GM12878 (cell line): ENCODE measurements at regions not wholly inside any gene's neighbourhood (a gene's known extent, or its start where the extent isn't known, plus 50 kb on each side); places are given as distances from the start of the nearest gene placed in this dataset.

Experiments used
- ATAC-seq: fragments of 200-7000 bp; cut with Tn5 transposase; 3 replicates; pipeline ENCODE4 v1.9.1; 2020; ENCODE audit warnings: mild to moderate bottlenecking, moderate library complexity
- BruUV-seq: library from RNA; stranded (reverse); fragments of 400-500 nt; replicated peaks from 2 replicates; lab custom pipeline; 2021; lab: Mats Ljungman, UMichigan
- CTCF ChIA-PET: fragments of 300-600 bp; sonication (Branson Sonifier 250); formaldehyde crosslinking; extraction: SDS; loops from one replicate; lab custom pipeline; 2021; ENCODE audit warnings: inconsistent platforms; lab: Yijun Ruan, JAX
- POLR2A ChIA-PET: fragments of 350-600 bp; formaldehyde crosslinking; extraction: SDS; loops from one replicate; lab custom pipeline; 2021; ENCODE audit warnings: inconsistent platforms; lab: Charles Lee
- RAD21 ChIA-PET: fragments of 300-600 bp; sonication (Branson Sonifier 250); formaldehyde crosslinking; loops from one replicate; lab custom pipeline; 2023; ENCODE audit warnings: antibody characterized with exemption; ENCODE audit not compliant: unreplicated experiment; lab: Charles Lee
- SMC1A ChIA-PET: fragments of 300-600 bp; sonication (Branson Sonifier 250); formaldehyde crosslinking; loops from one replicate; lab custom pipeline; 2023; ENCODE audit not compliant: unreplicated experiment, uncharacterized antibody; lab: Charles Lee
- DNase-seq: peaks from one replicate; pipeline ENCODE4 v3.0.0-alpha.2; 2011; ENCODE audit warnings: low read depth, low spot score
- FAIRE-seq: peaks from 3 replicates; lab custom pipeline; 2011; peaks lifted over from hg19 to GRCh38; lab: Jason Lieb, UNC
- H2AFZ ChIP-seq: 2 replicates; pipeline ENCODE4 v1.6.0; 2011; ENCODE audit warnings: low read depth, low read length, control low read depth; ENCODE audit not compliant: control insufficient read depth
- H3K27ac ChIP-seq: 2 replicates; pipeline ENCODE4 v1.5.1; 2011; ENCODE audit warnings: control low read depth; ENCODE audit not compliant: control insufficient read depth, insufficient read depth
- H3K27me3 ChIP-seq, 2 experiments: replicated peaks in 1 of 2; 2 replicates each; pipeline versions ENCODE4 v1.6.0 to v1.6.1; 2011; ENCODE audit warnings: low read length in 1 of 2; ENCODE audit not compliant: control insufficient read depth in 2 of 2, insufficient read depth in 2 of 2
- H3K36me3 ChIP-seq, 2 experiments: 2 replicates each; pipeline ENCODE4 v1.5.1; 2011; ENCODE audit warnings: low read length in 1 of 2; ENCODE audit not compliant: control insufficient read depth in 2 of 2, insufficient read depth in 2 of 2
- H3K4me1 ChIP-seq: 2 replicates; pipeline ENCODE4 v1.6.1; 2011; ENCODE audit warnings: mild to moderate bottlenecking, low read length, moderate library complexity, mixed read lengths; ENCODE audit not compliant: control insufficient read depth, insufficient read depth
- H3K4me2 ChIP-seq: 2 replicates; pipeline ENCODE4 v1.6.0; 2011; ENCODE audit warnings: control low read depth; ENCODE audit not compliant: control insufficient read depth, insufficient read depth
- H3K4me3 ChIP-seq: fragments of 200-600 bp; sonication (generic); 2 replicates; pipeline ENCODE4 v1.5.1; 2016
- H3K79me2 ChIP-seq: 2 replicates; pipeline ENCODE4 v1.6.0; 2011; ENCODE audit warnings: low read length; ENCODE audit not compliant: control insufficient read depth, insufficient read depth
- H3K9ac ChIP-seq: 2 replicates; pipeline ENCODE4 v1.8.0; 2011; ENCODE audit warnings: low read length, control low read depth, mixed read lengths; ENCODE audit not compliant: control insufficient read depth, insufficient read depth
- H3K9me3 ChIP-seq: replicated peaks from 3 replicates; pipeline ENCODE4 v1.5.1; 2011; ENCODE audit warnings: mild to moderate bottlenecking, low read length; ENCODE audit not compliant: control insufficient read depth, insufficient read depth
- H4K20me1 ChIP-seq: 2 replicates; pipeline ENCODE4 v1.6.0; 2011; ENCODE audit not compliant: control insufficient read depth, insufficient read depth
- BACH1 ChIP-seq: fragments of 450-650 bp; IDR thresholded peaks from 2 replicates; pipeline ENCODE4 v1.6.1; 2017; ENCODE audit warnings: mild to moderate bottlenecking, borderline replicate concordance
- CBX3 ChIP-seq: fragments of 200-600 bp; sonication (generic); IDR thresholded peaks from 2 replicates; pipeline ENCODE4 v1.6.1; 2016; ENCODE audit warnings: low read depth, borderline replicate concordance
- EGR1 ChIP-seq, 2 experiments: IDR thresholded peaks; 1 replicate in 1 of 2; 2 replicates in 1 of 2; pipeline ENCODE4 v1.6.1; 2011 to 2012; ENCODE audit warnings: low read depth in 2 of 2, low read length in 2 of 2, borderline replicate concordance in 1 of 2, mild to moderate bottlenecking in 1 of 2, moderate library complexity in 1 of 2
- FOXK2 ChIP-seq: fragments of 450-650 bp; IDR thresholded peaks from 2 replicates; pipeline ENCODE4 v1.6.1; 2017; ENCODE audit warnings: mild to moderate bottlenecking, moderate library complexity
- HDAC2 ChIP-seq: fragments of 200-600 bp; sonication (generic); IDR thresholded peaks from 2 replicates; pipeline ENCODE4 v1.6.1; 2017
- KAT2A ChIP-seq: conservative IDR thresholded peaks from 2 replicates; pipeline ENCODE4 v1.6.1; 2011; ENCODE audit warnings: low read depth, low read length; ENCODE audit not compliant: control insufficient read depth
- MYC ChIP-seq: IDR thresholded peaks from 2 replicates; pipeline ENCODE4 v1.6.1; 2011; ENCODE audit warnings: mild to moderate bottlenecking, low read length, moderate library complexity, inconsistent platforms; ENCODE audit not compliant: insufficient read depth, insufficient replicate concordance, insufficient read length, severe bottlenecking
- NFIC ChIP-seq: IDR thresholded peaks from 2 replicates; pipeline ENCODE4 v1.6.1; 2012; ENCODE audit warnings: low read depth, mild to moderate bottlenecking, inconsistent platforms, low read length, moderate library complexity
- PAX5 ChIP-seq: IDR thresholded peaks from 2 replicates; pipeline ENCODE4 v1.6.1; 2011; ENCODE audit warnings: low read depth, low read length, borderline replicate concordance
- TBL1XR1 ChIP-seq: IDR thresholded peaks from 2 replicates; pipeline ENCODE4 v1.6.1; 2012; ENCODE audit warnings: low read depth, low read length, improper control_type of control experiment
- ZNF274 ChIP-seq: IDR thresholded peaks from one replicate; pipeline ENCODE4 v1.8.0; 2011; ENCODE audit not compliant: insufficient read length, insufficient read depth
- WGBS: methylation state at CpG from one replicate; pipeline ENCODE4 v1.1.6; 2016; ENCODE audit warnings: low lambda C conversion rate; ENCODE audit not compliant: insufficient replicate concordance, insufficient coverage; ENCODE audit errors: missing lambda C conversion rate; 5-methylcytosine and 5-hydroxymethylcytosine counted together
- in situ Hi-C: fragments of 300-500 bp; cut with MboI; formaldehyde crosslinking; loops from 9 replicates; pipeline ENCODE4 v1.14.3; 2018; ENCODE audit warnings: mixed read lengths
- intact Hi-C: fragments of 100-400 bp; cut with micrococcal nuclease; formaldehyde crosslinking; loops from one replicate; pipeline ENCODE4 v1.14.2; 2022; ENCODE audit not compliant: unreplicated experiment
- TF ChIP-seq, protein P1 (sequence below): IDR thresholded peaks from 2 replicates; pipeline ENCODE4 v1.6.1; 2011; ENCODE audit warnings: borderline replicate concordance, low read depth, mild to moderate bottlenecking, moderate library complexity, low read length; ENCODE audit not compliant: insufficient read depth, poor library complexity, severe bottlenecking
- TF ChIP-seq, protein P2 (sequence below): fragments of 450-650 bp; formaldehyde crosslinking; IDR thresholded peaks from 2 replicates; pipeline ENCODE4 v1.4.0; 2020; ENCODE audit warnings: mild to moderate bottlenecking, moderate library complexity
- TF ChIP-seq, protein P3 (sequence below): fragments of 450-650 bp; conservative IDR thresholded peaks from 2 replicates; pipeline ENCODE4 v1.6.1; 2017; ENCODE audit warnings: mild to moderate bottlenecking, moderate library complexity

DNA sequence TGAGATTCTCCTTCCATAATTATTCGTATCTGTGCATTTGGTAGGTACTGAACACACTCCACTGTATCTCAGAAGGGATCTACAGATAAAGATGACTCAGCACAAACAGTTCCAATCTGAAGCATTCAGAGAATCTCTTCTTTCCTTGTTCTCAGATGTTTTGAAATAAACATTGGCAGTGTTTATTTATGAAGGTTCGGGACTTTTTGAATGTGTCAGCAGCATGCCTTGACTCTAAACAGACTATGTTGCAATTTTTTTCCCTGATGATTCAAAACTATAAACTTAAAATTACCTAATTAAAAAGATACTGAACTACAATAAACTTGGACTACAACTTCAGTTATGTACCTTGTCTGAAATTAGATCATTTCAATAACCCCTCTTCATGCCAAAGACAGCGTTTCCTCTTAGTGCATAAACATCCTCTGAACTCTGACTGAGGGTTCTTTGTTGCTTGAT is 612.9 kb upstream of the TBL1XR1 start:
- Histone ChIP-seq H3K27me3 (no peaks in the 10 kb centered on the region), H3K79me2 (no peaks in the 10 kb centered on the region), H4K20me1 (no peaks in the 10 kb centered on the region), H3K4me1 (no peaks in the 10 kb centered on the region), H3K9me3 (no peaks in the 10 kb centered on the region), H3K4me3 (no peak overlapping the region), H3K9ac (no peak overlapping the region), H3K27ac (no peak overlapping the region), H3K4me2 (no peak overlapping the region), H2AFZ (no peak overlapping the region), H3K36me3 (no peaks in the 10 kb centered on the region)
- FAIRE-seq = no peak
- in situ Hi-C loops (no loop called here), intact Hi-C loops (no loop called here)
- no TSS peak for BruUV-seq
- ATAC-seq = no peak
- ChIA-PET CTCF (no interaction called here), POLR2A (no interaction called here), RAD21 (no interaction called here), SMC1A (no interaction called here)
- TF ChIP-seq FOXK2 (no peak), TBL1XR1 (no peak), HDAC2 (no peak), BACH1 (no peak), NFIC (no peak), PAX5 (no peak), CBX3 (no peak), ZNF274 (no peak), KAT2A (no peak), EGR1 (IDR thresholded peaks at IDR 0.05; ENCODE audit: borderline replicate concordance in 1 of 2, low read depth in 2 of 2, low read length in 2 of 2) (no peak), MYC (no peak)
- TF ChIP-seq, protein P1, sequence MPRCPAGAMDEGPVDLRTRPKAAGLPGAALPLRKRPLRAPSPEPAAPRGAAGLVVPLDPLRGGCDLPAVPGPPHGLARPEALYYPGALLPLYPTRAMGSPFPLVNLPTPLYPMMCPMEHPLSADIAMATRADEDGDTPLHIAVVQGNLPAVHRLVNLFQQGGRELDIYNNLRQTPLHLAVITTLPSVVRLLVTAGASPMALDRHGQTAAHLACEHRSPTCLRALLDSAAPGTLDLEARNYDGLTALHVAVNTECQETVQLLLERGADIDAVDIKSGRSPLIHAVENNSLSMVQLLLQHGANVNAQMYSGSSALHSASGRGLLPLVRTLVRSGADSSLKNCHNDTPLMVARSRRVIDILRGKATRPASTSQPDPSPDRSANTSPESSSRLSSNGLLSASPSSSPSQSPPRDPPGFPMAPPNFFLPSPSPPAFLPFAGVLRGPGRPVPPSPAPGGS = no peak
- TF ChIP-seq, protein P2, sequence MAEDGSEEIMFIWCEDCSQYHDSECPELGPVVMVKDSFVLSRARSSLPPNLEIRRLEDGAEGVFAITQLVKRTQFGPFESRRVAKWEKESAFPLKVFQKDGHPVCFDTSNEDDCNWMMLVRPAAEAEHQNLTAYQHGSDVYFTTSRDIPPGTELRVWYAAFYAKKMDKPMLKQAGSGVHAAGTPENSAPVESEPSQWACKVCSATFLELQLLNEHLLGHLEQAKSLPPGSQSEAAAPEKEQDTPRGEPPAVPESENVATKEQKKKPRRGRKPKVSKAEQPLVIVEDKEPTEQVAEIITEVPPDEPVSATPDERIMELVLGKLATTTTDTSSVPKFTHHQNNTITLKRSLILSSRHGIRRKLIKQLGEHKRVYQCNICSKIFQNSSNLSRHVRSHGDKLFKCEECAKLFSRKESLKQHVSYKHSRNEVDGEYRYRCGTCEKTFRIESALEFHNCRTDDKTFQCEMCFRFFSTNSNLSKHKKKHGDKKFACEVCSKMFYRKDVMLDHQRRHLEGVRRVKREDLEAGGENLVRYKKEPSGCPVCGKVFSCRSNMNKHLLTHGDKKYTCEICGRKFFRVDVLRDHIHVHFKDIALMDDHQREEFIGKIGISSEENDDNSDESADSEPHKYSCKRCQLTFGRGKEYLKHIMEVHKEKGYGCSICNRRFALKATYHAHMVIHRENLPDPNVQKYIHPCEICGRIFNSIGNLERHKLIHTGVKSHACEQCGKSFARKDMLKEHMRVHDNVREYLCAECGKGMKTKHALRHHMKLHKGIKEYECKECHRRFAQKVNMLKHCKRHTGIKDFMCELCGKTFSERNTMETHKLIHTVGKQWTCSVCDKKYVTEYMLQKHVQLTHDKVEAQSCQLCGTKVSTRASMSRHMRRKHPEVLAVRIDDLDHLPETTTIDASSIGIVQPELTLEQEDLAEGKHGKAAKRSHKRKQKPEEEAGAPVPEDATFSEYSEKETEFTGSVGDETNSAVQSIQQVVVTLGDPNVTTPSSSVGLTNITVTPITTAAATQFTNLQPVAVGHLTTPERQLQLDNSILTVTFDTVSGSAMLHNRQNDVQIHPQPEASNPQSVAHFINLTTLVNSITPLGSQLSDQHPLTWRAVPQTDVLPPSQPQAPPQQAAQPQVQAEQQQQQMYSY = no peak
- TF ChIP-seq, protein P3, sequence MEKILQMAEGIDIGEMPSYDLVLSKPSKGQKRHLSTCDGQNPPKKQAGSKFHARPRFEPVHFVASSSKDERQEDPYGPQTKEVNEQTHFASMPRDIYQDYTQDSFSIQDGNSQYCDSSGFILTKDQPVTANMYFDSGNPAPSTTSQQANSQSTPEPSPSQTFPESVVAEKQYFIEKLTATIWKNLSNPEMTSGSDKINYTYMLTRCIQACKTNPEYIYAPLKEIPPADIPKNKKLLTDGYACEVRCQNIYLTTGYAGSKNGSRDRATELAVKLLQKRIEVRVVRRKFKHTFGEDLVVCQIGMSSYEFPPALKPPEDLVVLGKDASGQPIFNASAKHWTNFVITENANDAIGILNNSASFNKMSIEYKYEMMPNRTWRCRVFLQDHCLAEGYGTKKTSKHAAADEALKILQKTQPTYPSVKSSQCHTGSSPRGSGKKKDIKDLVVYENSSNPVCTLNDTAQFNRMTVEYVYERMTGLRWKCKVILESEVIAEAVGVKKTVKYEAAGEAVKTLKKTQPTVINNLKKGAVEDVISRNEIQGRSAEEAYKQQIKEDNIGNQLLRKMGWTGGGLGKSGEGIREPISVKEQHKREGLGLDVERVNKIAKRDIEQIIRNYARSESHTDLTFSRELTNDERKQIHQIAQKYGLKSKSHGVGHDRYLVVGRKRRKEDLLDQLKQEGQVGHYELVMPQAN = no peak
- WGBS = 32% methylated on average over 3 of the region's 3 CpGs
- DNase-seq = no peak
